K562 (cell line): ENCODE measurements at regions not wholly inside any gene's neighbourhood (a gene's known extent, or its start where the extent isn't known, plus 50 kb on each side); places are given as distances from the start of the nearest gene placed in this dataset.

Source experiments
- ATAC-seq: fragments of 200-7000 bp; cut with Tn5 transposase; 3 replicates; pipeline ENCODE4 v1.9.1; 2020; ENCODE audit warnings: moderate library complexity
- BruUV-seq: library from RNA; stranded (reverse); fragments of 400-500 nt; replicated peaks from 2 replicates; lab custom pipeline; 2021; lab: Mats Ljungman, UMichigan
- CTCF ChIA-PET: fragments of 300-600 bp; formaldehyde crosslinking; extraction: SDS; loops from one replicate; lab custom pipeline; 2021; ENCODE audit warnings: low intra/inter-chr PET ratio; lab: Yijun Ruan, JAX
- POLR2A ChIA-PET: fragments of 300-600, 350-650 bp; sonication (Branson Sonifier 250); formaldehyde crosslinking; extraction: SDS; loops from one replicate; lab custom pipeline; 2021; ENCODE audit warnings: antibody characterized with exemption, inconsistent platforms; lab: Yijun Ruan, JAX
- DNase-seq, 4 experiments: peaks; one replicate each; pipeline versions ENCODE4 v3.0.0 to v3.0.0-alpha.2; 2011 to 2018; ENCODE audit warnings: low spot score in 3 of 4, mixed read lengths in 3 of 4; ENCODE audit errors: extremely low read depth in 1 of 4
- FAIRE-seq: peaks from 2 replicates; lab custom pipeline; 2011; peaks lifted over from hg19 to GRCh38; lab: Jason Lieb, UNC
- H2AFZ ChIP-seq: 2 replicates; pipeline ENCODE4 v1.6.0; 2011; ENCODE audit warnings: low read depth, low read length, control low read depth, inconsistent platforms
- H3K27ac ChIP-seq: fragments of 200-600 bp; 3 replicates; pipeline ENCODE4 v1.8.0; 2011; ENCODE audit warnings: low read depth, mild to moderate bottlenecking, control low read depth, inconsistent platforms, low read length, moderate library complexity, mixed read lengths; ENCODE audit errors: extremely low read depth
- H3K27me3 ChIP-seq, 2 experiments: fragments of 300-600 bp in 1 of 2; 2 replicates in 1 of 2; 3 replicates in 1 of 2; pipeline versions ENCODE4 v1.6.0 to v1.8.0; 2011; ENCODE audit warnings: inconsistent platforms in 2 of 2, low read length in 2 of 2, mild to moderate bottlenecking in 1 of 2, mixed read lengths in 1 of 2, moderate library complexity in 1 of 2; ENCODE audit not compliant: control insufficient read depth in 2 of 2, insufficient read depth in 2 of 2
- H3K36me3 ChIP-seq: fragments of 300-600 bp; 3 replicates; pipeline ENCODE4 v1.8.0; 2011; ENCODE audit warnings: mild to moderate bottlenecking, low read length, inconsistent platforms; ENCODE audit not compliant: control insufficient read depth, insufficient read depth
- H3K4me1 ChIP-seq, 2 experiments: fragments of 200-600 bp in 1 of 2; replicated peaks in 1 of 2; 2 replicates in 1 of 2; 3 replicates in 1 of 2; pipeline versions ENCODE4 v1.5.1 to v1.8.0; 2011; ENCODE audit warnings: inconsistent platforms in 2 of 2, low read length in 2 of 2, mild to moderate bottlenecking in 1 of 2, mixed read lengths in 1 of 2, moderate library complexity in 1 of 2; ENCODE audit not compliant: control insufficient read depth in 2 of 2, insufficient read depth in 2 of 2
- H3K4me2 ChIP-seq: 2 replicates; pipeline ENCODE4 v1.6.1; 2011; ENCODE audit warnings: low read length, control low read depth, inconsistent platforms, mixed read lengths; ENCODE audit not compliant: insufficient read depth
- H3K4me3 ChIP-seq: fragments of 200-600 bp; sonication (generic), shearing (Covaris generic); 2 replicates; pipeline ENCODE4 v1.5.1; 2016; ENCODE audit warnings: control low read depth, inconsistent platforms
- H3K79me2 ChIP-seq: fragments of 200-600 bp; 3 replicates; pipeline ENCODE4 v1.8.0; 2011; ENCODE audit warnings: low read length, inconsistent platforms; ENCODE audit not compliant: control insufficient read depth, insufficient read depth
- H3K9ac ChIP-seq, 2 experiments: 2 replicates each; pipeline versions ENCODE4 v1.6.0 to v1.6.1; 2011; ENCODE audit warnings: low read depth in 2 of 2, low read length in 2 of 2, control low read depth in 1 of 2, inconsistent platforms in 1 of 2, mild to moderate bottlenecking in 1 of 2, mixed read lengths in 1 of 2; ENCODE audit not compliant: insufficient read depth in 1 of 2
- H3K9me1 ChIP-seq: one replicate; pipeline ENCODE4 v1.6.0; 2011; ENCODE audit warnings: inconsistent platforms, mild to moderate bottlenecking, low read length, moderate library complexity; ENCODE audit not compliant: control insufficient read depth, insufficient read depth
- H3K9me3 ChIP-seq: replicated peaks from 2 replicates; pipeline ENCODE4 v1.5.1; 2011; ENCODE audit warnings: low read depth, low read length, inconsistent platforms; ENCODE audit not compliant: control insufficient read depth, insufficient read depth
- H4K20me1 ChIP-seq: replicated peaks from 2 replicates; pipeline ENCODE4 v1.6.1; 2011; ENCODE audit warnings: low read length, inconsistent platforms, mixed read lengths; ENCODE audit not compliant: control insufficient read depth, insufficient read depth
- ESRRB ChIP-seq: fragments of 250-450 bp; sonication (Bioruptor Pico); IDR thresholded peaks from 2 replicates; pipeline ENCODE4 v1.5.0; 2020; ENCODE audit warnings: mild to moderate bottlenecking, moderate library complexity, borderline replicate concordance
- GABPB1 ChIP-seq: sonication (generic); formaldehyde crosslinking; IDR thresholded peaks from 2 replicates; pipeline ENCODE4 v1.8.0; 2022; ENCODE audit warnings: mild to moderate bottlenecking, missing genetic modification reagents
- SMARCA5 ChIP-seq: fragments of 450-650 bp; IDR thresholded peaks from 2 replicates; pipeline ENCODE4 v1.6.1; 2016
- TBP ChIP-seq: optimal IDR thresholded peaks from 2 replicates; pipeline ENCODE3; 2011; ENCODE audit warnings: low read depth, low read length, improper control_type of control experiment
- YBX1 ChIP-seq: fragments of 450-650 bp; IDR thresholded peaks from 2 replicates; pipeline ENCODE4 v1.7.1; 2016; ENCODE audit warnings: mild to moderate bottlenecking
- ZMIZ1 ChIP-seq, 2 experiments: fragments of 150-350 bp in 1 of 2; IDR thresholded peaks; 2 replicates each; pipeline ENCODE4 v1.6.1; 2012 to 2016; ENCODE audit warnings: low read depth in 2 of 2, low read length in 2 of 2, mild to moderate bottlenecking in 1 of 2, moderate library complexity in 1 of 2
- ZNF583 ChIP-seq: fragments of 250-450 bp; sonication (Bioruptor Pico); IDR thresholded peaks from 2 replicates; pipeline ENCODE4 v1.4.0; 2020
- ZNF707 ChIP-seq: fragments of 250-450 bp; sonication (Bioruptor Pico); conservative IDR thresholded peaks from 2 replicates; pipeline ENCODE4 v1.8.0; 2022; ENCODE audit warnings: inconsistent platforms, mild to moderate bottlenecking, moderate library complexity
- ZNF778 ChIP-seq: fragments of 450-650 bp; formaldehyde crosslinking; IDR thresholded peaks from 2 replicates; pipeline ENCODE4 v1.4.0; 2020; ENCODE audit warnings: mild to moderate bottlenecking, moderate library complexity
- ZNF79 ChIP-seq: fragments of 250-450 bp; sonication (Bioruptor Pico); IDR thresholded peaks from 2 replicates; pipeline ENCODE4 v1.4.0; 2020; ENCODE audit warnings: low read depth, mild to moderate bottlenecking, moderate library complexity
- WGBS: fragments of 100-300 bp; shearing (Covaris generic); methylation state at CpG from one replicate; pipeline ENCODE4 v1.1.6; 2016; ENCODE audit warnings: low coverage, mixed read lengths; ENCODE audit not compliant: insufficient coverage; ENCODE audit errors: missing lambda C conversion rate; 5-methylcytosine and 5-hydroxymethylcytosine counted together
- in situ Hi-C: fragments of 300-500 bp; cut with MboI; formaldehyde crosslinking; loops from 4 replicates; pipeline ENCODE4 v1.15.0; 2018; ENCODE audit warnings: inconsistent platforms, mixed read lengths
- intact Hi-C: fragments of 100-400 bp; cut with micrococcal nuclease; formaldehyde crosslinking; loops from 2 replicates; pipeline ENCODE4 v1.14.2; 2022
- TF ChIP-seq, protein P1 (sequence below), 3 experiments: IDR thresholded peaks in 2 of 3; conservative IDR thresholded peaks in 1 of 3; 2 replicates each; pipeline ENCODE4 v1.5.1; 2011 to 2012; ENCODE audit warnings: low read length in 3 of 3, mild to moderate bottlenecking in 3 of 3, control low read depth in 2 of 3, improper control_type of control experiment in 1 of 3, inconsistent platforms in 1 of 3, low read depth in 1 of 3, mixed read lengths in 1 of 3, moderate library complexity in 1 of 3; ENCODE audit not compliant: insufficient read depth in 2 of 3
- TF ChIP-seq, protein P2 (sequence below): sonication (generic); formaldehyde crosslinking; IDR thresholded peaks from 2 replicates; pipeline ENCODE4 v1.8.1; 2022; ENCODE audit warnings: missing genetic modification reagents

DNA sequence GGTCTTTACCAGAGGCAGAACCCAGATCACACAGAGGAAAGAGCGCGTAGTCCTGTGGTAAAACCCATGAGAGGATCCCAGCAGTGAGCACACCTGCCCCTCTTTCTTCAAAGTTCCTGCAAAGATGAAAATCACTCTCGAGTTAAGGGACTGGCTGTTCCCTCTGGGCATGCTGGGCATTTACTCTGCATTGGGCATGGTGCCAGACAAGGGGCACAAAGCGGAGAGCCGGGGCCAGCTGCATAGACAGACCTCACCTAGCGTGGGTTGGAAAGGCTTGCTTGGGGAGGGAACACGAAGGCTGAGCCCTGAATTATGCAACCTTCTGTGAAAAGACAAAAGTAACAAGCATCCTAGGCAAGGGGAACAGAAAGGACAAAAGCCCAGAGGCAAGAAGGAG, 120.0 kb upstream of the TCERG1L start:
- Histone ChIP-seq H4K20me1 (no peaks in the 10 kb centered on the region), H3K9me3 (no peaks in the 10 kb centered on the region), H3K36me3 (no peaks in the 10 kb centered on the region), H3K27me3 (peaks cover 0 to 28% of the 10 kb centered on the region in 2 experiments; a peak in 3 of 5 replicates), H3K4me1 (no peaks in the 10 kb centered on the region), H3K4me3 (no peak overlapping the region), H3K9me1 (no peaks in the 10 kb centered on the region), H3K4me2 (no peak overlapping the region), H3K79me2 (no peaks in the 10 kb centered on the region), H3K27ac (no peak overlapping the region), H2AFZ (no peak overlapping the region), H3K9ac (no peak overlapping the region)
- ATAC-seq (no peak), FAIRE-seq (no peak), DNase-seq (no peak)
- in situ Hi-C loops: no loop called here
- POLR2A ChIA-PET: no interaction called here
- CTCF ChIA-PET: no interaction called here
- intact Hi-C loops: no loop called here
- no TSS peak for BruUV-seq
- TF ChIP-seq YBX1 (no peak), ZMIZ1 (IDR thresholded peaks at IDR 0.05; ENCODE audit: low read depth in 2 of 2, low read length in 2 of 2) (no peak), ZNF79 (CRISPR knock-in tag) (no peak), SMARCA5 (no peak), TBP (no peak), ZNF707 (CRISPR knock-in tag) (no peak), ESRRB (CRISPR knock-in tag) (no peak), ZNF583 (no peak), ZNF778 (CRISPR knock-in tag) (no peak), GABPB1 (CRISPR knock-in tag) (no peak)
- TF ChIP-seq, protein P1, sequence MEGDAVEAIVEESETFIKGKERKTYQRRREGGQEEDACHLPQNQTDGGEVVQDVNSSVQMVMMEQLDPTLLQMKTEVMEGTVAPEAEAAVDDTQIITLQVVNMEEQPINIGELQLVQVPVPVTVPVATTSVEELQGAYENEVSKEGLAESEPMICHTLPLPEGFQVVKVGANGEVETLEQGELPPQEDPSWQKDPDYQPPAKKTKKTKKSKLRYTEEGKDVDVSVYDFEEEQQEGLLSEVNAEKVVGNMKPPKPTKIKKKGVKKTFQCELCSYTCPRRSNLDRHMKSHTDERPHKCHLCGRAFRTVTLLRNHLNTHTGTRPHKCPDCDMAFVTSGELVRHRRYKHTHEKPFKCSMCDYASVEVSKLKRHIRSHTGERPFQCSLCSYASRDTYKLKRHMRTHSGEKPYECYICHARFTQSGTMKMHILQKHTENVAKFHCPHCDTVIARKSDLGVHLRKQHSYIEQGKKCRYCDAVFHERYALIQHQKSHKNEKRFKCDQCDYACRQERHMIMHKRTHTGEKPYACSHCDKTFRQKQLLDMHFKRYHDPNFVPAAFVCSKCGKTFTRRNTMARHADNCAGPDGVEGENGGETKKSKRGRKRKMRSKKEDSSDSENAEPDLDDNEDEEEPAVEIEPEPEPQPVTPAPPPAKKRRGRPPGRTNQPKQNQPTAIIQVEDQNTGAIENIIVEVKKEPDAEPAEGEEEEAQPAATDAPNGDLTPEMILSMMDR (IDR thresholded peaks at IDR 0.05 in 2 of 3, conservative IDR thresholded peaks at IDR 0.05 in 1 of 3; ENCODE audit: insufficient read depth in 2 of 3, low read depth in 1 of 3, low read length in 3 of 3): no peak
- TF ChIP-seq, protein P2, sequence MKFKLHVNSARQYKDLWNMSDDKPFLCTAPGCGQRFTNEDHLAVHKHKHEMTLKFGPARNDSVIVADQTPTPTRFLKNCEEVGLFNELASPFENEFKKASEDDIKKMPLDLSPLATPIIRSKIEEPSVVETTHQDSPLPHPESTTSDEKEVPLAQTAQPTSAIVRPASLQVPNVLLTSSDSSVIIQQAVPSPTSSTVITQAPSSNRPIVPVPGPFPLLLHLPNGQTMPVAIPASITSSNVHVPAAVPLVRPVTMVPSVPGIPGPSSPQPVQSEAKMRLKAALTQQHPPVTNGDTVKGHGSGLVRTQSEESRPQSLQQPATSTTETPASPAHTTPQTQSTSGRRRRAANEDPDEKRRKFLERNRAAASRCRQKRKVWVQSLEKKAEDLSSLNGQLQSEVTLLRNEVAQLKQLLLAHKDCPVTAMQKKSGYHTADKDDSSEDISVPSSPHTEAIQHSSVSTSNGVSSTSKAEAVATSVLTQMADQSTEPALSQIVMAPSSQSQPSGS (CRISPR knock-in tag): no peak
- 0% methylated on average over 7 of the region's 7 CpGs for WGBS
